Thymus (tissue), 11 donors: ENCODE measurements at regions not wholly inside any gene's neighbourhood (a gene's known extent, or its start where the extent isn't known, plus 50 kb on each side); places are given as distances from the start of the nearest gene placed in this dataset.

Source experiments
- DNase-seq, 9 donors: peaks; one replicate each; pipeline ENCODE4 v3.0.0-alpha.2; 2013; ENCODE audit warnings: low spot score in 9 of 9, low read depth in 6 of 9, missing footprints in 1 of 9
- H3K27ac ChIP-seq, 2 donors: one replicate each; pipeline ENCODE4 v1.5.1; 2013; ENCODE audit warnings: control low read depth in 1 of 2, low read depth in 1 of 2, low read length in 1 of 2, mild to moderate bottlenecking in 1 of 2, moderate library complexity in 1 of 2
- H3K27me3 ChIP-seq, 2 donors: one replicate each; pipeline ENCODE4 v1.5.1; 2013; ENCODE audit warnings: low read length in 1 of 2; ENCODE audit not compliant: control insufficient read depth in 2 of 2, insufficient read depth in 1 of 2
- H3K36me3 ChIP-seq, 2 donors: one replicate each; pipeline ENCODE4 v1.5.1; 2013; ENCODE audit warnings: low read length in 1 of 2, mild to moderate bottlenecking in 1 of 2, moderate library complexity in 1 of 2; ENCODE audit not compliant: control insufficient read depth in 2 of 2, insufficient read depth in 2 of 2
- H3K4me1 ChIP-seq, 2 donors: one replicate each; pipeline ENCODE4 v1.5.1; 2013; ENCODE audit warnings: low read length in 2 of 2; ENCODE audit not compliant: control insufficient read depth in 2 of 2, insufficient read depth in 2 of 2
- H3K4me3 ChIP-seq, 2 donors: one replicate each; pipeline ENCODE4 v1.5.1; 2013; ENCODE audit warnings: low read length in 2 of 2, control low read depth in 1 of 2, mild to moderate bottlenecking in 1 of 2
- H3K9me3 ChIP-seq, 2 donors: one replicate each; pipeline ENCODE4 v1.5.1; 2013; ENCODE audit warnings: low read length in 1 of 2, mild to moderate bottlenecking in 1 of 2; ENCODE audit not compliant: control insufficient read depth in 2 of 2, insufficient read depth in 1 of 2
- WGBS: extraction: QIAGEN DNeasy Blood & Tissue Kit; methylation state at CpG from one replicate; pipeline ENCODE4 v1.1.7; 2013; 5-methylcytosine and 5-hydroxymethylcytosine counted together
- donor health status: healthy.

GRCh38 chr7:48748081-48748833, 176.1 kb upstream of the CDC14C start:
- H3K27me3 ChIP-seq: no peaks in the 10 kb centered on the region

GRCh38 chr7:48755061-48755555, 169.2 kb upstream of the CDC14C start:
- no peak overlapping the region for H3K4me3 ChIP-seq
- H3K27ac ChIP-seq: no peak overlapping the region
- no peaks in the 10 kb centered on the region for H3K4me1 ChIP-seq
- no peaks in the 10 kb centered on the region for H3K27me3 ChIP-seq
- 97% methylated on average over 3 of the region's 3 CpGs for WGBS
- no peaks in the 10 kb centered on the region for H3K9me3 ChIP-seq
- no peak for DNase-seq
- H3K36me3 ChIP-seq: no peaks in the 10 kb centered on the region

More at GRCh38 chr7:48748081-48748833, 176.1 kb upstream of the CDC14C start:
- WGBS: 89% methylated on average over 12 of the region's 12 CpGs
- no peaks in the 10 kb centered on the region for H3K36me3 ChIP-seq
- H3K4me3 ChIP-seq: no peak overlapping the region
- no peaks in the 10 kb centered on the region for H3K9me3 ChIP-seq
- no peak overlapping the region for H3K27ac ChIP-seq
- DNase-seq: no peak
- H3K4me1 ChIP-seq: no peaks in the 10 kb centered on the region

- no peaks in the 10 kb centered on the region for H3K4me1 ChIP-seq
- H3K27me3 ChIP-seq: no peaks in the 10 kb centered on the region
- H3K4me3 ChIP-seq: no peak overlapping the region
- no peak for DNase-seq
- H3K36me3 ChIP-seq: no peaks in the 10 kb centered on the region
- no peak overlapping the region for H3K27ac ChIP-seq
- WGBS: 48% methylated on average over 1 of the region's 1 CpG
- H3K9me3 ChIP-seq: no peaks in the 10 kb centered on the region
Observed at GRCh38 chr7:48759431-48760080, 164.8 kb upstream of the CDC14C start.

- H3K36me3 ChIP-seq: no peaks in the 10 kb centered on the region
- H3K9me3 ChIP-seq: no peaks in the 10 kb centered on the region
- no peaks in the 10 kb centered on the region for H3K4me1 ChIP-seq
- H3K4me3 ChIP-seq: no peak overlapping the region
- no peaks in the 10 kb centered on the region for H3K27me3 ChIP-seq
- H3K27ac ChIP-seq: no peak overlapping the region
- DNase-seq: no peak
- 87% methylated on average over 5 of the region's 5 CpGs for WGBS
Observed at GRCh38 chr7:48760528-48761265, 163.7 kb upstream of the CDC14C start.

GRCh38 chr7:48780862-48781261, 143.5 kb upstream of the CDC14C start:
- Histone ChIP-seq H3K36me3 (no peaks in the 10 kb centered on the region), H3K4me1 (no peaks in the 10 kb centered on the region), H3K27ac (no peak overlapping the region), H3K4me3 (no peak overlapping the region), H3K9me3 (no peaks in the 10 kb centered on the region), H3K27me3 (no peaks in the 10 kb centered on the region)
- no peak for DNase-seq
- WGBS: 91% methylated on average over 1 of the region's 1 CpG

- Histone ChIP-seq H3K4me1 (no peaks in the 10 kb centered on the region), H3K9me3 (no peaks in the 10 kb centered on the region), H3K27me3 (no peaks in the 10 kb centered on the region), H3K4me3 (no peak overlapping the region), H3K36me3 (no peaks in the 10 kb centered on the region), H3K27ac (no peak overlapping the region)
- 74% methylated on average over 3 of the region's 3 CpGs for WGBS
- no peak for DNase-seq
Observed at GRCh38 chr7:48781752-48782151, 142.6 kb upstream of the CDC14C start.

GRCh38 chr7:48782511-48782910, 141.8 kb upstream of the CDC14C start:
- no peaks in the 10 kb centered on the region for H3K9me3 ChIP-seq
- H3K4me1 ChIP-seq: no peaks in the 10 kb centered on the region
- H3K27ac ChIP-seq: no peak overlapping the region
- H3K36me3 ChIP-seq: no peaks in the 10 kb centered on the region
- 87% methylated on average over 5 of the region's 5 CpGs for whole genome bisulfite sequencing
- no peak overlapping the region for H3K4me3 ChIP-seq
- H3K27me3 ChIP-seq: no peaks in the 10 kb centered on the region
- no peak for DNase-seq

- Histone ChIP-seq H3K4me1 (no peaks in the 10 kb centered on the region), H3K4me3 (no peak overlapping the region), H3K27me3 (no peaks in the 10 kb centered on the region), H3K27ac (no peak overlapping the region), H3K36me3 (no peaks in the 10 kb centered on the region), H3K9me3 (no peaks in the 10 kb centered on the region)
- DNase-seq: no peak
- 91% methylated on average over 3 of the region's 3 CpGs for WGBS
Observed at GRCh38 chr7:48786951-48787350, 137.4 kb upstream of the CDC14C start.

GRCh38 chr7:48803250-48803649, 121.1 kb upstream of the CDC14C start:
- H3K27ac ChIP-seq: no peak overlapping the region
- no peak overlapping the region for H3K4me3 ChIP-seq
- DNase-seq: no peak
- H3K27me3 ChIP-seq: no peaks in the 10 kb centered on the region
- no peaks in the 10 kb centered on the region for H3K4me1 ChIP-seq
- H3K9me3 ChIP-seq: no peaks in the 10 kb centered on the region
- 93% methylated on average over 2 of the region's 2 CpGs for WGBS
- H3K36me3 ChIP-seq: no peaks in the 10 kb centered on the region
